Naive thymus-derived CD4-positive, alpha-beta T cell (primary cell): ENCODE measurements at regions not wholly inside any gene's neighbourhood (a gene's known extent, or its start where the extent isn't known, plus 50 kb on each side); places are given as distances from the start of the nearest gene placed in this dataset.

Experiments used
- ATAC-seq: fragments of 150-1000 bp; cut with Tn5 transposase; 2 replicates; pipeline ENCODE4 v1.10.0; 2021; ENCODE audit warnings: mild to moderate bottlenecking, moderate library complexity
- CTCF ChIA-PET: fragments of 350-600 bp; sonication (Branson Sonifier 250); formaldehyde crosslinking; loops from one replicate; lab custom pipeline; 2021; ENCODE audit warnings: antibody characterized with exemption; lab: Charles Lee
- POLR2A ChIA-PET: fragments of 350-600 bp; sonication (Branson Sonifier 250); formaldehyde crosslinking; loops from one replicate; lab custom pipeline; 2021; ENCODE audit warnings: antibody characterized with exemption, inconsistent platforms; lab: Charles Lee
- DNase-seq, 9 donors: peaks; one replicate each; pipeline versions ENCODE4 v3.0.0 to v3.0.0-alpha.2; 2020 to 2022; ENCODE audit warnings: mixed read lengths in 1 of 9
- H3K27ac ChIP-seq: one replicate; pipeline ENCODE4 v1.7.0; 2013; ENCODE audit warnings: mild to moderate bottlenecking, low read depth, low read length, moderate library complexity
- H3K27me3 ChIP-seq, 2 donors: one replicate each; pipeline ENCODE4 v1.7.0; 2013; ENCODE audit warnings: low read length in 2 of 2, mild to moderate bottlenecking in 2 of 2, moderate library complexity in 2 of 2; ENCODE audit not compliant: control insufficient read depth in 2 of 2, insufficient read depth in 2 of 2
- H3K36me3 ChIP-seq, 3 experiments: 1 replicate in 2 of 3; 2 replicates in 1 of 3; pipeline ENCODE4 v1.7.0; 2013; ENCODE audit warnings: low read length in 3 of 3, mild to moderate bottlenecking in 3 of 3, moderate library complexity in 1 of 3; ENCODE audit not compliant: insufficient read depth in 3 of 3, control insufficient read depth in 2 of 3
- H3K4me1 ChIP-seq, 2 donors: one replicate each; pipeline ENCODE4 v1.7.0; 2013; ENCODE audit warnings: low read length in 2 of 2, mild to moderate bottlenecking in 2 of 2, moderate library complexity in 1 of 2; ENCODE audit not compliant: control insufficient read depth in 2 of 2, insufficient read depth in 2 of 2
- H3K4me3 ChIP-seq: 2 replicates; pipeline ENCODE4 v1.7.0; 2013; ENCODE audit warnings: mild to moderate bottlenecking, low read length
- H3K9me3 ChIP-seq, 3 experiments: 1 replicate in 2 of 3; 2 replicates in 1 of 3; pipeline ENCODE4 v1.7.0; 2013; ENCODE audit warnings: low read length in 3 of 3; ENCODE audit not compliant: control insufficient read depth in 2 of 3
- H3K27ac Mint-ChIP-seq, 9 donors: one replicate each; pipeline ENCODE4 v1.8.0; 2020 to 2022; ENCODE audit warnings: mixed read lengths in 9 of 9, mild to moderate bottlenecking in 8 of 9, moderate library complexity in 5 of 9, inconsistent platforms in 2 of 9
- H3K27me3 Mint-ChIP-seq, 5 donors: one replicate each; pipeline ENCODE4 v1.8.0; 2021 to 2022; ENCODE audit warnings: mixed read lengths in 5 of 5, mild to moderate bottlenecking in 1 of 5
- H3K36me3 Mint-ChIP-seq, 5 donors: one replicate each; pipeline ENCODE4 v1.8.0; 2020 to 2022; ENCODE audit warnings: mixed read lengths in 5 of 5, mild to moderate bottlenecking in 3 of 5, inconsistent platforms in 1 of 5
- H3K4me1 Mint-ChIP-seq, 7 donors: one replicate each; pipeline ENCODE4 v1.8.0; 2020 to 2022; ENCODE audit warnings: mixed read lengths in 7 of 7, mild to moderate bottlenecking in 3 of 7, inconsistent platforms in 1 of 7
- H3K4me3 Mint-ChIP-seq, 10 donors: one replicate each; pipeline ENCODE4 v1.8.0; 2020 to 2022; ENCODE audit warnings: mild to moderate bottlenecking in 10 of 10, mixed read lengths in 10 of 10, moderate library complexity in 6 of 10, inconsistent platforms in 2 of 10
- H3K9me3 Mint-ChIP-seq, 11 donors: one replicate each; pipeline ENCODE4 v1.8.0; 2020 to 2022; ENCODE audit warnings: mixed read lengths in 11 of 11, mild to moderate bottlenecking in 4 of 11, inconsistent platforms in 1 of 11, moderate library complexity in 1 of 11
- intact Hi-C, 2 donors: fragments of 100-400 bp; cut with micrococcal nuclease; formaldehyde crosslinking; loops; one replicate each; pipeline ENCODE4 v1.15.1; 2023

DNA sequence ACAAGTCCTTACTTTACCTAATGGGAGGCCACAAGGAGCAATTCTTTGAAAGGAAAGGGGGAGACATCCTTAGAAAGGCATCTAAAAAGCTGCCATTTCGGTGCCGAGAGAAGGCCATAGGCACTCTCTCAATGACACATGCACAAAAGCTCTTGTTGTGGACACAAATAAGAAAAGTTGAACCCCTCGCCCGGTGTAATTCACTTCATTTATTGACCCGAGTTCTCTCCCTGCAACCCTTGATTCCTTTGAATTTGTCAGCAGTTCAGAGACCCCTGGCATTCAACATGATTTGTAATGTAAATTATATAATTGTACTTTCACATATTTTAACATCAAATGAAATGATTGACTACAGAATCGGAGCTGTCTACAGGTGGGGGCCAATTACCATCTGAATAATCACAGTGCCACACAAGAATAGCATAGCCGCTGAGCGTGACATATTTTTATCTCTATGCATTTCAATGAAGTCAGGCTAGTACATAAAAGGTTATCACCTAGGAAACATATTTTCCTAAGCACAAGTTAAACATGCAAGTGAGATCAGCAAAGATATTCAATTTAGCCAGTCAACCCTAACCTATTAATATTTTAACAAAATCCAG is 66.7 kb downstream of the IRX6 start:
- POLR2A ChIA-PET = no interaction called here
- intact Hi-C loops = no loop called here
- H3K9me3 Mint-ChIP-seq = no peaks in the 10 kb centered on the region
- peaks cover 0 to 5% (median 4%) of the 10 kb centered on the region in 5 donors for H3K27me3 Mint-ChIP-seq
- no peaks in the 10 kb centered on the region for H3K36me3 Mint-ChIP-seq
- CTCF ChIA-PET = no interaction called here
- H3K27me3 ChIP-seq = no peaks in the 10 kb centered on the region
- H3K36me3 ChIP-seq = no peaks in the 10 kb centered on the region
- no peak overlapping the region for H3K27ac Mint-ChIP-seq
- H3K27ac ChIP-seq = no peak overlapping the region
- no peaks in the 10 kb centered on the region for H3K9me3 ChIP-seq
- no peaks in the 10 kb centered on the region for H3K4me1 ChIP-seq
- DNase-seq (no peak), ATAC-seq (no peak)
- H3K4me3 Mint-ChIP-seq = no peak overlapping the region
- H3K4me1 Mint-ChIP-seq = no peaks in the 10 kb centered on the region
- H3K4me3 ChIP-seq = no peak overlapping the region

DNA sequence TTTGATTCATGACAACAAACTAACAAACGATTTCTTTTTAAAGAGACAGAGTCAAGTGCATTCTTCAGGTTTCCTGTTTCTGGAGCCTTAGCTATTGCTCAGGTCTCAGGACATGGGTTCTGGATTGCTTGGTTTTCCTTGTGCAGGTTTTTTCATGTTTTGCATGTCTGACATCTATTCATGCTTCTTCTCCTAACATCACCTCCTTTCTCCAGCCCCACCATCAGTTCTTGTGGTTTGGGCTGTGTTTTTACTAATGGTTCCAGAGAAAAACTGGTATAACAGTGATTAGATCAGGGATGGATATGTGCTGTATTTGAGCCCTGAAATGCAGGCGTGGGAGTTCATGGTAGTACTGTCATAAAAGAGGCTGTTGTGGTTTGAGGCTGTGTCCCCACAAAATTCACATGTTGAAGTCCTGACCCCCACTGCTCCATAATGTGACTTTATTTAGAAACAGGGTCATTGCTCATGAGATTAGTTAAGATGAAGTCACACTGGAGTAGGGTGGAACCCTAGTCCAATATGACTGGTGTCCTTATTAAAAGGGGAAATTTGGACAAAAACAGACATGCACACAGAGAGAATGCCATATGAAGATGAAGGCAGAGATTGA is 67.9 kb downstream of the IRX6 start:
- no peak overlapping the region for H3K4me3 ChIP-seq
- CTCF ChIA-PET = no interaction called here
- H3K36me3 Mint-ChIP-seq = no peaks in the 10 kb centered on the region

DNA sequence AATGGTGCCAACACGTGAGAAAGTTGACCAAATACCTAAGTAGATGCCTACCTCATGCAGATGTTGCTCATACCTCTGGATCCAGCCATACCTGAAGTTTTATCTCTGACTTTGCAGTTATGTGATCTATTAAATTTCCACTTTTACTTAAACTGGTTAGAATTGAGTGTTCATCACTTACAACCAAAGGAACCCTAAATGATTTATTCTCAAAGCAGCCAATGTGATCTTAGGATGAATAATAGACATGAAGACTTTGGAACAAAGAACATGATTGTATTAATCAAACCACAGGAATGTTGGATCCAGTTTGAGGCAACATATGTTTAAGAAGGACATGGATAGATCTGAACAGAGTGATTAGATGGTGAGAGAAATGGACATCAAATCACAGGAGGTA is 68.7 kb downstream of the IRX6 start:
- Mint-ChIP-seq H3K4me1 (no peaks in the 10 kb centered on the region), H3K36me3 (no peaks in the 10 kb centered on the region), H3K27ac (no peak overlapping the region), H3K27me3 (peaks cover 0 to 5% (median 4%) of the 10 kb centered on the region in 5 donors), H3K4me3 (no peak overlapping the region), H3K9me3 (no peaks in the 10 kb centered on the region)
- intact Hi-C loops = no loop called here
- H3K36me3 ChIP-seq = no peaks in the 10 kb centered on the region
- ChIA-PET POLR2A (no interaction called here), CTCF (no interaction called here)
- no peaks in the 10 kb centered on the region for H3K9me3 ChIP-seq
- ATAC-seq (no peak), DNase-seq (no peak)
- H3K4me1 ChIP-seq = no peaks in the 10 kb centered on the region
- no peak overlapping the region for H3K27ac ChIP-seq
- H3K4me3 ChIP-seq = no peak overlapping the region
- peaks cover 0 to 3% of the 10 kb centered on the region in 2 donors for H3K27me3 ChIP-seq

More for the DNA sequence above, 67.9 kb downstream of the IRX6 start:
- Histone ChIP-seq H3K27ac (no peak overlapping the region), H3K4me1 (no peaks in the 10 kb centered on the region), H3K36me3 (no peaks in the 10 kb centered on the region), H3K27me3 (peaks cover 0 to 3% of the 10 kb centered on the region in 2 donors), H3K9me3 (no peaks in the 10 kb centered on the region)
- no peaks in the 10 kb centered on the region for H3K9me3 Mint-ChIP-seq
- intact Hi-C loops = no loop called here
- no peak overlapping the region for H3K4me3 Mint-ChIP-seq
- DNase-seq (no peak), ATAC-seq (no peak)
- H3K4me1 Mint-ChIP-seq = no peaks in the 10 kb centered on the region
- POLR2A ChIA-PET = no interaction called here
- H3K27me3 Mint-ChIP-seq = peaks cover 0 to 5% (median 4%) of the 10 kb centered on the region in 5 donors
- no peak overlapping the region for H3K27ac Mint-ChIP-seq

DNA sequence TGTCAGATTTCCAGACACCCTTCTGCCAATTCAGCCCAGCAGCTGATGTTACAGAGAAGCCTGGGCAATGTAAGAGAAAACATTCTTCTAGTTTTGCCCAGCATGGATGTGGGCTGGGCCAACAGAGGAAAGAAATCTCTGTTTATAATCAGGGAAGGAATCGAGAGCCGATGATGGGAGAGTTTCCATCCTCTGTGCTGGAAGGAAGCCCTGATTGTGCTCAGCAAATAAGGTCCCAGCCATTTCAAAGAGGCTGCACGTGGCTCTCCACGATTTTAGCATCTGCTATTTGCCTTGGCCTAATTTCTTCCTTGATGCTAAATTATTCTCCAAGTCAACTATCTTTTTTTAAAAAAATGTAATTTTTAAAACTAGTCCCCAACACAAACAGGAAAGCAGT is 70.0 kb downstream of the IRX6 start:
- Histone ChIP-seq H3K4me1 (no peaks in the 10 kb centered on the region), H3K36me3 (no peaks in the 10 kb centered on the region), H3K9me3 (no peaks in the 10 kb centered on the region), H3K27ac (no peak overlapping the region), H3K4me3 (no peak overlapping the region), H3K27me3 (peaks cover 0 to 3% of the 10 kb centered on the region in 2 donors)
- ChIA-PET POLR2A (no interaction called here), CTCF (no interaction called here)
- intact Hi-C loops = no loop called here
- H3K9me3 Mint-ChIP-seq = no peaks in the 10 kb centered on the region
- no peak overlapping the region for H3K4me3 Mint-ChIP-seq
- H3K4me1 Mint-ChIP-seq = no peaks in the 10 kb centered on the region
- ATAC-seq = no peak
- no peak for DNase-seq
- no peak overlapping the region for H3K27ac Mint-ChIP-seq
- no peaks in the 10 kb centered on the region for H3K36me3 Mint-ChIP-seq
- peaks cover 0 to 12% (median 5%) of the 10 kb centered on the region in 5 donors for H3K27me3 Mint-ChIP-seq

DNA sequence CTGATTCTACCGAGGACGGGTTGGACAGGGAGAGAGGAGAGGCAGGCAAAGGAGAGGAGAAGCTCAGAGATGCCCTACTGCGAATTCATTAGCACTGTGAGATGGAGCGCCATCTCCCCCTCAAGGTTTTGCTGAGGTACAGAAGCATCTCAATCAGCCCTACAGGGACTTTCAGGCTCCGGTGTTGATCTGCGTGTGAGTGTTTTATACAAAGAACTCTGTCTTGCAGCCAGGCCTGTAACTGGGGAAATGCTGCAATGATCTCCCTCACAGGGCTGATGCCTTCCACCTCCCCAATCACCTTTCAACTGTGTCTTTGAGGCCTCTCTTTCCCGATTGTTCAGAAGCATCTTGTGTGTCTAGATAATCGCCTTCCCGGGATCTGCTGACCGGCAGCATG is 74.8 kb downstream of the IRX6 start:
- intact Hi-C loops = no loop called here
- POLR2A ChIA-PET = no interaction called here
- no peak overlapping the region for H3K4me3 Mint-ChIP-seq

DNA sequence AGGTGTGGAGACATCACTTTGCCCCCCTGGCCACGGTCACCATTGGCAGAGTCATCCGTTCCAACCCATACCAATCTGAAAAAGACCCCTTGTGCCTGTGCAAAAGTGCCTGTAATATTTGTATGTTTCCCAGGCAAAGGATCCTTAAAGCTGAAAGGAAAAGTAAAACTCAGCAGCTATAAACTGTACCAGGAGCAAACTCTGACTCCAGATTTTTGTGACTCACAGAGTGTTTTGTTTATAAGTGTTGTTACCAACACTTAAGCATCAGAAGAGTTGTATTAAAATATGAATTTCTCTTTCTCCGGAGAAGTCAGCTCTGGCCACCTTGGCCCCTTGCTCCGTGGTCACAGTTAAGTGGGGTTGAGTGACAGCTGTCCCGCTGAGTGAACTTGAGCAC is 75.9 kb downstream of the IRX6 start:
- Histone ChIP-seq H3K9me3 (no peaks in the 10 kb centered on the region), H3K36me3 (no peaks in the 10 kb centered on the region), H3K27me3 (peaks cover 0 to 3% of the 10 kb centered on the region in 2 donors), H3K27ac (no peak overlapping the region), H3K4me1 (no peaks in the 10 kb centered on the region), H3K4me3 (no peak overlapping the region)
- Mint-ChIP-seq H3K9me3 (peaks cover 0 to 4% (median 0%) of the 10 kb centered on the region in 11 donors), H3K4me3 (no peak overlapping the region), H3K36me3 (no peaks in the 10 kb centered on the region), H3K27ac (no peak overlapping the region), H3K4me1 (peaks cover 0 to 2% (median 0%) of the 10 kb centered on the region in 7 donors), H3K27me3 (peaks cover 3 to 16% (median 11%) of the 10 kb centered on the region in 5 donors)
- CTCF ChIA-PET = no interaction called here
- ATAC-seq (no peak), DNase-seq (no peak)
- intact Hi-C loops = no loop called here
- POLR2A ChIA-PET = no interaction called here

More for the DNA sequence above, 74.8 kb downstream of the IRX6 start:
- Mint-ChIP-seq H3K4me1 (peaks cover 0 to 2% (median 0%) of the 10 kb centered on the region in 7 donors), H3K36me3 (no peaks in the 10 kb centered on the region), H3K27ac (no peak overlapping the region), H3K9me3 (peaks cover 0 to 4% (median 0%) of the 10 kb centered on the region in 11 donors), H3K27me3 (peaks cover 2 to 12% (median 10%) of the 10 kb centered on the region in 5 donors)
- H3K9me3 ChIP-seq = no peaks in the 10 kb centered on the region
- no peaks in the 10 kb centered on the region for H3K4me1 ChIP-seq
- H3K4me3 ChIP-seq = no peak overlapping the region
- CTCF ChIA-PET = no interaction called here
- ATAC-seq (no peak), DNase-seq (no peak)
- peaks cover 0 to 3% of the 10 kb centered on the region in 2 donors for H3K27me3 ChIP-seq
- no peak overlapping the region for H3K27ac ChIP-seq
- H3K36me3 ChIP-seq = no peaks in the 10 kb centered on the region

DNA sequence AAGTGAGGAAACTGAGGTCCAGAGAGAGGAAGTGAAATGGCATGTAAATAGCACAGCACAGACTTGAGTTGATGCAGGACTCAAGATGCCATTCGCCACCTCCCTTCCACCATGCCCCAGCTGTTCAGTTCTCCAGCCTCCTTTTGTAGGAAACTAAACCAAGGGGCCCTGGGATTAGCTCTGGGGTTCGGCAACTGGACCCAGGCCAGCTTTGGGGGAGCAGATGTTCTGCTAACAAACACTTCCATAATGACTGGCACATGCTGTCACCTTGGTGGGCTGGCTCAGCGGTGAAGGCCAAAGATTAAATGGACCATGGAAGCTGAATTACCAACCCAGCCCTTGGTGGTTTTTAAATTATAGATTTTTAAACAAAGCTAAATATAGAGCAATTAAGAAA is 77.0 kb downstream of the IRX6 start:
- CTCF ChIA-PET = no interaction called here
- peaks cover 0 to 2% (median 0%) of the 10 kb centered on the region in 7 donors for H3K4me1 Mint-ChIP-seq

More for the DNA sequence above, 77.0 kb downstream of the IRX6 start:
- peaks cover 3 to 18% (median 11%) of the 10 kb centered on the region in 5 donors for H3K27me3 Mint-ChIP-seq
- H3K9me3 ChIP-seq = no peaks in the 10 kb centered on the region
- H3K27ac ChIP-seq = no peak overlapping the region
- DNase-seq (no peak), ATAC-seq (no peak)
- intact Hi-C loops = no loop called here
- H3K4me3 Mint-ChIP-seq = no peak overlapping the region
- peaks cover 0 to 2% of the 10 kb centered on the region in 2 donors for H3K27me3 ChIP-seq
- POLR2A ChIA-PET = no interaction called here
- H3K36me3 Mint-ChIP-seq = no peaks in the 10 kb centered on the region
- no peak overlapping the region for H3K4me3 ChIP-seq
- H3K27ac Mint-ChIP-seq = no peak overlapping the region
- H3K4me1 ChIP-seq = no peaks in the 10 kb centered on the region
- H3K36me3 ChIP-seq = no peaks in the 10 kb centered on the region
- peaks cover 0 to 5% (median 0%) of the 10 kb centered on the region in 11 donors for H3K9me3 Mint-ChIP-seq
